Heart left ventricle (tissue), 13 donors: ENCODE measurements at regions not wholly inside any gene's neighbourhood (a gene's known extent, or its start where the extent isn't known, plus 50 kb on each side); places are given as distances from the start of the nearest gene placed in this dataset.

Experiments
- POLR2A ChIP-seq, 2 donors: fragments of 450-650 bp; IDR thresholded peaks; one replicate each; pipeline ENCODE4 v1.6.1; 2017; ENCODE audit warnings: antibody characterized with exemption in 2 of 2, mild to moderate bottlenecking in 2 of 2, moderate library complexity in 2 of 2
- TF ChIP-seq, protein P1 (sequence below), 12 donors: fragments of 200-600 bp; sonication (generic) in 4 of 12; IDR thresholded peaks; one replicate each; pipeline versions ENCODE4 v1.5.0 to v1.8.0; 2018 to 2022; ENCODE audit warnings: antibody characterized with exemption in 12 of 12, mild to moderate bottlenecking in 5 of 12
- donor health status: ischemic (EF 13 %, LVEDD 7.1; RV severe dilation, severe dysfunction).
- donor health status: DM: no; HTN: yes; CAD: no.
- donor health status: DM: no; HTN: no; CAD: no.
- donor health status: ischemic (EF 25% LVEDD 6.9; RV normal size, moderate dysfunction).
- donor health status: ischemic (EF 25% LVEDD 5.7; RV mildly dilated, moderate dysfunction).
- donor health status: ischemic (EF 35%, LVEDD 5.7; RV mildly dilated, moderate dysfunction).
- donor health status: nonischemic (EF 11% LVEDD 7.7; RV severe dilation, severe dysfunction).
- donor health status: DM: yes; HTN: yes; CAD: no.
- donor health status: PGD.
- donor health status: ischemic (EF 29% LVEDD 5.4; RV normal size, mild dysfunction).
- donor health status: nonischemic (EF 23%, LVEDD 6.1; RV moderate dilation, normal function).

DNA sequence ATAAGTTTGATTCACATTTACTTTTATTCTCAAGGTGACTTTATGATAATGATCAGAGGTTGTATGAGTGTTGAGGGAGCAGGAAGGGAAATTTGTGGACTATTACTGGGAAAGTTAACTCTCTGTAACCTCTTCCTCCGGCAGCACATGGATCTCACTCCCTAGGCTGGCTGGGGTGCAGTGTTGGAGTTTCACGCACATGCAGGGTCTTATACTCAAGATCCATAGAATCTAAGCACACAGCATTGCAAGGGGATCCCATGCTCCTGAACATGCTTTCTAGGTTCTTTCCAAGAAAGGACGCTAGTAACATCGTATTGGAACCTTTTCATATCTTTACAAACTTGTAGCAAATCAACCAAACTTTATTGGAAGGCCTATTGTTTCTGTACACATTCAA lies 757.6 kb upstream of the TPTE start:
- TF ChIP-seq, protein P1, sequence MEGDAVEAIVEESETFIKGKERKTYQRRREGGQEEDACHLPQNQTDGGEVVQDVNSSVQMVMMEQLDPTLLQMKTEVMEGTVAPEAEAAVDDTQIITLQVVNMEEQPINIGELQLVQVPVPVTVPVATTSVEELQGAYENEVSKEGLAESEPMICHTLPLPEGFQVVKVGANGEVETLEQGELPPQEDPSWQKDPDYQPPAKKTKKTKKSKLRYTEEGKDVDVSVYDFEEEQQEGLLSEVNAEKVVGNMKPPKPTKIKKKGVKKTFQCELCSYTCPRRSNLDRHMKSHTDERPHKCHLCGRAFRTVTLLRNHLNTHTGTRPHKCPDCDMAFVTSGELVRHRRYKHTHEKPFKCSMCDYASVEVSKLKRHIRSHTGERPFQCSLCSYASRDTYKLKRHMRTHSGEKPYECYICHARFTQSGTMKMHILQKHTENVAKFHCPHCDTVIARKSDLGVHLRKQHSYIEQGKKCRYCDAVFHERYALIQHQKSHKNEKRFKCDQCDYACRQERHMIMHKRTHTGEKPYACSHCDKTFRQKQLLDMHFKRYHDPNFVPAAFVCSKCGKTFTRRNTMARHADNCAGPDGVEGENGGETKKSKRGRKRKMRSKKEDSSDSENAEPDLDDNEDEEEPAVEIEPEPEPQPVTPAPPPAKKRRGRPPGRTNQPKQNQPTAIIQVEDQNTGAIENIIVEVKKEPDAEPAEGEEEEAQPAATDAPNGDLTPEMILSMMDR (IDR thresholded peaks at IDR 0.05), result no peak
- no peak for TF ChIP-seq POLR2A (IDR thresholded peaks at IDR 0.05)
